PC-3 (cell line): ENCODE measurements at regions not wholly inside any gene's neighbourhood (a gene's known extent, or its start where the extent isn't known, plus 50 kb on each side); places are given as distances from the start of the nearest gene placed in this dataset.

Source experiments
- ATAC-seq: fragments of 200-7000 bp; cut with Tn5 transposase; 2 replicates; pipeline ENCODE4 v1.9.1; 2020; ENCODE audit warnings: mild to moderate bottlenecking, moderate library complexity
- BruUV-seq: library from RNA; stranded (reverse); fragments of 400-500 nt; replicated peaks from 2 replicates; lab custom pipeline; 2021; lab: Mats Ljungman, UMichigan
- CTCF ChIA-PET: fragments of 300-600 bp; sonication (Branson Sonifier 250); formaldehyde crosslinking; loops from one replicate; lab custom pipeline; 2022; ENCODE audit warnings: antibody characterized with exemption; lab: Charles Lee
- POLR2A ChIA-PET: fragments of 300-600 bp; sonication (Branson Sonifier 250); formaldehyde crosslinking; loops from one replicate; lab custom pipeline; 2022; ENCODE audit warnings: antibody characterized with exemption; ENCODE audit not compliant: unreplicated experiment; lab: Charles Lee
- DNase-seq: peaks from one replicate; pipeline ENCODE4 v3.0.0-alpha.2; 2015
- H2AFZ ChIP-seq: fragments of 300-600 bp; sonication (generic); 2 replicates; pipeline ENCODE4 v1.6.0; 2016; ENCODE audit warnings: antibody characterized with exemption, low read length
- H3F3A ChIP-seq: fragments of 300-600 bp; sonication (generic); one replicate; pipeline ENCODE4 v1.6.0; 2017; ENCODE audit warnings: antibody characterized with exemption, low read length, control low read depth, mild to moderate bottlenecking; ENCODE audit not compliant: unreplicated experiment
- H3K27ac ChIP-seq: fragments of 300-600 bp; sonication (generic); 2 replicates; pipeline ENCODE4 v1.5.1; 2016; ENCODE audit warnings: mild to moderate bottlenecking, low read length
- H3K27me3 ChIP-seq: fragments of 300-600 bp; sonication (generic); 2 replicates; pipeline ENCODE4 v1.6.1; 2016; ENCODE audit warnings: low read length, mixed read lengths
- H3K36me3 ChIP-seq: fragments of 300-600 bp; sonication (generic); 2 replicates; pipeline ENCODE4 v1.6.1; 2016; ENCODE audit warnings: low read depth, mixed run types, low read length, mixed read lengths
- H3K4me1 ChIP-seq: fragments of 300-600 bp; sonication (generic); 2 replicates; pipeline ENCODE4 v1.5.1; 2016; ENCODE audit warnings: low read length; ENCODE audit not compliant: insufficient read depth
- H3K4me2 ChIP-seq: fragments of 300-600 bp; sonication (generic); 2 replicates; pipeline ENCODE4 v1.6.0; 2016; ENCODE audit warnings: low read length
- H3K4me3 ChIP-seq: fragments of 300-600 bp; sonication (generic); 2 replicates; pipeline ENCODE4 v1.5.1; 2016; ENCODE audit warnings: mild to moderate bottlenecking, low read length, mixed read lengths
- H3K79me2 ChIP-seq: fragments of 300-600 bp; sonication (generic); 2 replicates; pipeline ENCODE4 v1.6.1; 2017; ENCODE audit warnings: low read length, mixed read lengths
- H3K9ac ChIP-seq: fragments of 300-600 bp; sonication (generic); 2 replicates; pipeline ENCODE4 v1.6.0; 2016; ENCODE audit warnings: mild to moderate bottlenecking, low read length
- H3K9me2 ChIP-seq: fragments of 300-600 bp; sonication (generic); replicated peaks from 2 replicates; pipeline ENCODE4 v1.6.1; 2016; ENCODE audit warnings: mixed run types, low read length, mixed read lengths
- H3K9me3 ChIP-seq: fragments of 300-600 bp; sonication (generic); 2 replicates; pipeline ENCODE4 v1.6.1; 2016; ENCODE audit warnings: low read length, mixed read lengths
- H4K20me1 ChIP-seq: fragments of 300-600 bp; sonication (generic); 2 replicates; pipeline ENCODE4 v1.6.1; 2016; ENCODE audit warnings: low read length, mixed read lengths
- EZH2 ChIP-seq: fragments of 300-600 bp; sonication (generic); IDR thresholded peaks from one replicate; pipeline ENCODE4 v1.6.1; 2017; ENCODE audit warnings: antibody characterized with exemption, mild to moderate bottlenecking, low read length; ENCODE audit not compliant: unreplicated experiment
- EZH2phosphoT487 ChIP-seq: fragments of 300-600 bp; sonication (generic); IDR thresholded peaks from 2 replicates; pipeline ENCODE4 v1.6.1; 2018; ENCODE audit warnings: mild to moderate bottlenecking, antibody characterized with exemption, low read length, borderline replicate concordance
- intact Hi-C: fragments of 100-400 bp; cut with micrococcal nuclease; formaldehyde crosslinking; loops from 2 replicates; pipeline ENCODE4 v1.9.0; 2023
- TF ChIP-seq, protein P1 (sequence below): fragments of 300-600 bp; sonication (generic); conservative IDR thresholded peaks from 2 replicates; pipeline ENCODE4 v1.5.1; 2017; ENCODE audit warnings: antibody characterized with exemption, low read depth, mild to moderate bottlenecking, low read length

DNA sequence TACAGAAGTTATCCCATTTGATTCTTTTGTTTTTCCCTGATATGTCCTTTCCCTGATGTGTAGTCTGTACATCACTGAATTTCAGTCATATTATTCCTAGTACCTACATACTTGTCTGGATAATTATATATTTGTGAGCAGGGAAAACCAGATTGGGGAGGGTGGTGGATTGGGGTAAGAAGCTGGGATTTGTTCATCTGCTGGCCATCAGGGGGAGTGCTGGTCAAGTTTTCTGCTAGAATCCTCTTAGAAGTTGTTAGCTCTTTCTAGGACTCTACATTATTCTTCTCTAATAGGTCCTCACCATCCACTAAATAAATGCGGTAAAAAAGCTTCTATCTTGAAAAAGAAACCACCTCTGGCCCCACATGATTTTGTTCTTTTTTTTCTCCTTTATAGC, 232.7 kb upstream of the TAC1 start:
- Histone ChIP-seq H3K27ac (no peak overlapping the region), H3K4me3 (no peak overlapping the region), H4K20me1 (no peaks in the 10 kb centered on the region), H3K9me2 (no peaks in the 10 kb centered on the region), H3K27me3 (no peaks in the 10 kb centered on the region), H3K4me2 (no peak overlapping the region), H3K4me1 (no peaks in the 10 kb centered on the region), H3K79me2 (no peaks in the 10 kb centered on the region), H3K9me3 (no peaks in the 10 kb centered on the region), H3K36me3 (no peaks in the 10 kb centered on the region), H3F3A (no peaks in the 10 kb centered on the region), H2AFZ (no peak overlapping the region), H3K9ac (no peak overlapping the region)
- peak; percentile 37 for DNase-seq
- ATAC-seq = peak; percentile 69; the same call in 1 of the 2 replicates
- POLR2A ChIA-PET = no interaction called here
- no TSS peak for BruUV-seq
- CTCF ChIA-PET = interaction anchor here (0.5 to 1.1 kb wide), 6 partner anchors 11 to 669 kb away, joined by 3 to 5 read pairs (median 4); no protein-coding TSS in a partner anchor
- no peak for TF ChIP-seq EZH2
- TF ChIP-seq, protein P1, sequence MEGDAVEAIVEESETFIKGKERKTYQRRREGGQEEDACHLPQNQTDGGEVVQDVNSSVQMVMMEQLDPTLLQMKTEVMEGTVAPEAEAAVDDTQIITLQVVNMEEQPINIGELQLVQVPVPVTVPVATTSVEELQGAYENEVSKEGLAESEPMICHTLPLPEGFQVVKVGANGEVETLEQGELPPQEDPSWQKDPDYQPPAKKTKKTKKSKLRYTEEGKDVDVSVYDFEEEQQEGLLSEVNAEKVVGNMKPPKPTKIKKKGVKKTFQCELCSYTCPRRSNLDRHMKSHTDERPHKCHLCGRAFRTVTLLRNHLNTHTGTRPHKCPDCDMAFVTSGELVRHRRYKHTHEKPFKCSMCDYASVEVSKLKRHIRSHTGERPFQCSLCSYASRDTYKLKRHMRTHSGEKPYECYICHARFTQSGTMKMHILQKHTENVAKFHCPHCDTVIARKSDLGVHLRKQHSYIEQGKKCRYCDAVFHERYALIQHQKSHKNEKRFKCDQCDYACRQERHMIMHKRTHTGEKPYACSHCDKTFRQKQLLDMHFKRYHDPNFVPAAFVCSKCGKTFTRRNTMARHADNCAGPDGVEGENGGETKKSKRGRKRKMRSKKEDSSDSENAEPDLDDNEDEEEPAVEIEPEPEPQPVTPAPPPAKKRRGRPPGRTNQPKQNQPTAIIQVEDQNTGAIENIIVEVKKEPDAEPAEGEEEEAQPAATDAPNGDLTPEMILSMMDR = peak; percentile 60
- intact Hi-C loops = loop anchor here (1.0 kb wide), 1 partner anchor 336 kb away; no protein-coding TSS in a partner anchor

DNA sequence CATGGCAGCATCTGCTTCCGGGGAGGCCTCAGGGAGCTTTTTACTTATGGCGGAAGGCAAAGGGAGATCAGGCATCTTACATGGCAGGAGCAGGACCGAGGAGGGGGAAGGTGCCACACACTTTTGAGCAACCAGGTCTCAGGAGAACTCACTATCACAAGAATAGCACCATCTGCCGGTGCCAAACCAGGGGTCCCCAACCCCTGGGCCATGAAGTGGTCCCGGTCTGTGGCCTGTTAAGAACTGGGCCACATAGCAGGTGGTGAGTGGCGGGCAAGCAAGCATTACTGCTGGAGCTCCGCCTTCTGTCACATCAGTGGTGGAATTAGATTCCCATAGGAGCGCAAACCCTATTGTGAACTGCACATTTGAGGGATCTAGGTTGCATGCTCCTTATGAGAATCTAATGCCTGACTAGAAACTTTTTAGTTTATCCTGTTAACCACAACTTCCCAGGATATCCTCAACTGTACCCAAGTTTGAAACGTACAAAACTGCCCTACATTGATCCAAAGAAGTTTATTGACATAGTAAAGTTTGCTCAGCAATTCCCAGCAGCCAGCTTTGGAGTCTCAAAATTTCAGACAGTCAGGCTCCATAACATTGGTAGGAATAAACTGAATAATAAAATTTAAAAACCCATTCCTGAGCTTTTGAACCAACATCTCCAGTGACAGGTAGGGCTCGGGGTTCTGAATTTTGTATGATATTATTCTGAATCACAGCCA, 228.4 kb upstream of the TAC1 start:
- no peaks in the 10 kb centered on the region for H3K36me3 ChIP-seq
- H3F3A ChIP-seq = no peaks in the 10 kb centered on the region
- H3K27me3 ChIP-seq = no peaks in the 10 kb centered on the region
- no peaks in the 10 kb centered on the region for H3K4me1 ChIP-seq
- no peak for ATAC-seq
- H3K4me3 ChIP-seq = no peak overlapping the region
- H3K79me2 ChIP-seq = no peaks in the 10 kb centered on the region
- no peaks in the 10 kb centered on the region for H3K9me2 ChIP-seq
- no TSS peak for BruUV-seq
- TF ChIP-seq, protein P1 = no peak
- TF ChIP-seq EZH2 = no peak
- no peak for TF ChIP-seq EZH2phosphoT487
- no peaks in the 10 kb centered on the region for H3K9me3 ChIP-seq
- H2AFZ ChIP-seq = no peak overlapping the region
- intact Hi-C loops = no loop called here
- H3K4me2 ChIP-seq = no peak overlapping the region
- no peak overlapping the region for H3K9ac ChIP-seq
- H4K20me1 ChIP-seq = no peaks in the 10 kb centered on the region
- no peak overlapping the region for H3K27ac ChIP-seq
- CTCF ChIA-PET = no interaction called here
- POLR2A ChIA-PET = no interaction called here
- no peak for DNase-seq

DNA sequence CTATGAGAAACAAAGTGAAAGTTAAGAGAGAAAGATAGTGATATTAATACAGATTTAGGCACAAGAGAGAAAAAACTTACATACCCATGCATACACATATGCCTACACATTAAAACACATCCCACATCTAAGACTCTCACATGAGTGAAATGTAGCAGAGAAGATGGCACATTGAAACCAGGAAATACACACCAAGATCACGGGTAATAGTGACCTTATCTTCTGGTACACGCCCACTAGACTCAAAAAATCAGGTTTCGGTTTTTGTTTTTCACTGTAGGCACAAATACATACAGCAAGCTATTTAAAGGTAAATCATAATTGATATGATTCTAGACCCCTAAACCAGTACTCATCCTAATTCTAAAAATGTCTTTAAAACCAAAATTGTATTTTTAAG, 225.2 kb upstream of the TAC1 start:
- Histone ChIP-seq H3K4me2 (no peak overlapping the region), H3K9ac (no peak overlapping the region), H3K9me3 (no peaks in the 10 kb centered on the region), H3K4me1 (no peaks in the 10 kb centered on the region), H3K27ac (no peak overlapping the region), H3K4me3 (no peak overlapping the region), H3K79me2 (no peaks in the 10 kb centered on the region), H3F3A (no peaks in the 10 kb centered on the region), H3K36me3 (no peaks in the 10 kb centered on the region), H3K9me2 (no peaks in the 10 kb centered on the region), H2AFZ (no peak overlapping the region), H4K20me1 (no peaks in the 10 kb centered on the region), H3K27me3 (0 out of 2 replicates have a peak, but pooled peaks cover 5% of the 10 kb centered on the region)
- intact Hi-C loops = no loop called here
- ATAC-seq = no peak
- POLR2A ChIA-PET = no interaction called here
- DNase-seq = no peak
- BruUV-seq = no TSS peak
- CTCF ChIA-PET = no interaction called here
- TF ChIP-seq, protein P1 = no peak
- no peak for TF ChIP-seq EZH2
- no peak for TF ChIP-seq EZH2phosphoT487
